ENCODE measurements at regions not wholly inside any gene's neighbourhood (a gene's known extent, or its start where the extent isn't known, plus 50 kb on each side); places are given as distances from the start of the nearest gene placed in this dataset.

GRCh38 chr4:31100536-31100935 lies 380.4 kb downstream of the PCDH7 start:
- TF ChIP-seq ZNF274 (IDR thresholded peaks at IDR 0.05; ENCODE audit: low read depth, low read length) (no peak), YY1 (IDR thresholded peaks at IDR 0.05; ENCODE audit: insufficient read depth, insufficient read length) (no peak), SUZ12 (IDR thresholded peaks at IDR 0.05; ENCODE audit: extremely low read depth, insufficient read depth, insufficient read length) (no peak)

Data from NT2/D1 (cell line).